Neutrophil (primary cell): ENCODE measurements at regions not wholly inside any gene's neighbourhood (a gene's known extent, or its start where the extent isn't known, plus 50 kb on each side); places are given as distances from the start of the nearest gene placed in this dataset.

Experiments
- H3K27ac ChIP-seq: fragments of 200-600 bp; sonication (generic); 2 replicates; pipeline ENCODE4 v1.5.1; 2016; ENCODE audit warnings: mild to moderate bottlenecking, moderate library complexity
- H3K27me3 ChIP-seq: fragments of 200-600 bp; sonication (generic); 2 replicates; pipeline ENCODE4 v1.6.0; 2016; ENCODE audit warnings: mild to moderate bottlenecking
- H3K36me3 ChIP-seq: fragments of 200-600 bp; sonication (generic); 2 replicates; pipeline ENCODE4 v1.5.1; 2017
- H3K4me1 ChIP-seq, 2 experiments: fragments of 200-600 bp in 1 of 2; sonication (generic) in 1 of 2; 1 replicate in 1 of 2; 2 replicates in 1 of 2; pipeline versions ENCODE4 v1.5.1 to v1.6.1; 2013 to 2016; ENCODE audit warnings: low read depth in 1 of 2, low read length in 1 of 2, mild to moderate bottlenecking in 1 of 2, moderate library complexity in 1 of 2; ENCODE audit not compliant: control insufficient read depth in 1 of 2, insufficient read depth in 1 of 2
- H3K4me3 ChIP-seq, 2 experiments: fragments of 200-600 bp in 1 of 2; sonication (generic) in 1 of 2; 1 replicate in 1 of 2; 2 replicates in 1 of 2; pipeline ENCODE4 v1.5.1; 2013 to 2016; ENCODE audit warnings: low read depth in 1 of 2, low read length in 1 of 2, mild to moderate bottlenecking in 1 of 2, moderate library complexity in 1 of 2
- H3K9me3 ChIP-seq: fragments of 200-600 bp; sonication (generic); 2 replicates; pipeline ENCODE4 v1.5.1; 2016
- TF ChIP-seq, protein P1 (sequence below): fragments of 200-600 bp; sonication (generic); IDR thresholded peaks from 2 replicates; pipeline ENCODE4 v1.5.1; 2016; ENCODE audit warnings: antibody characterized with exemption

DNA sequence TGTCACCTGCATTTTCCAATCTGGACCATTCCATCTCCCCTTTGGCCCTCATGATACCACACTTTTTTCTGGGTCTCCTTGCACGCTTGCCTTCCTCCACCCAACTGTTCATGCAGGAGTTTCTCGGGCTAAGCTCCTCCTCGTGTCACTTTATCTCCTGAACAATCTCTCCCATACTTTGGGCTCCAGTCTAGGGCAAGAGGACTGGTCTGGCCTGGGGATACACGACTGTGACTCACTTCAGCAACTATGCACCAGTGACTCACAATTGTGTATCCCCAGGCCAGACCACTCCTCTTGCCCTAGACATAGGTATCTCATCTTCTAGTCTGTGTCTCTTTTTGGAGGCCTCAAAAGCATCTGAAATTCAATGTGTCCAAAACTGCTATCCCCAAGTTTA is 149.4 kb upstream of the PTPRM start:
- no peaks in the 10 kb centered on the region for H3K36me3 ChIP-seq
- no peak overlapping the region for H3K27ac ChIP-seq
- H3K27me3 ChIP-seq, result no peaks in the 10 kb centered on the region
- no peaks in the 10 kb centered on the region for H3K9me3 ChIP-seq
- peaks cover 5 to 8% of the 10 kb centered on the region in 2 experiments for H3K4me1 ChIP-seq
- no peak overlapping the region for H3K4me3 ChIP-seq
- TF ChIP-seq, protein P1, sequence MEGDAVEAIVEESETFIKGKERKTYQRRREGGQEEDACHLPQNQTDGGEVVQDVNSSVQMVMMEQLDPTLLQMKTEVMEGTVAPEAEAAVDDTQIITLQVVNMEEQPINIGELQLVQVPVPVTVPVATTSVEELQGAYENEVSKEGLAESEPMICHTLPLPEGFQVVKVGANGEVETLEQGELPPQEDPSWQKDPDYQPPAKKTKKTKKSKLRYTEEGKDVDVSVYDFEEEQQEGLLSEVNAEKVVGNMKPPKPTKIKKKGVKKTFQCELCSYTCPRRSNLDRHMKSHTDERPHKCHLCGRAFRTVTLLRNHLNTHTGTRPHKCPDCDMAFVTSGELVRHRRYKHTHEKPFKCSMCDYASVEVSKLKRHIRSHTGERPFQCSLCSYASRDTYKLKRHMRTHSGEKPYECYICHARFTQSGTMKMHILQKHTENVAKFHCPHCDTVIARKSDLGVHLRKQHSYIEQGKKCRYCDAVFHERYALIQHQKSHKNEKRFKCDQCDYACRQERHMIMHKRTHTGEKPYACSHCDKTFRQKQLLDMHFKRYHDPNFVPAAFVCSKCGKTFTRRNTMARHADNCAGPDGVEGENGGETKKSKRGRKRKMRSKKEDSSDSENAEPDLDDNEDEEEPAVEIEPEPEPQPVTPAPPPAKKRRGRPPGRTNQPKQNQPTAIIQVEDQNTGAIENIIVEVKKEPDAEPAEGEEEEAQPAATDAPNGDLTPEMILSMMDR, result no peak

DNA sequence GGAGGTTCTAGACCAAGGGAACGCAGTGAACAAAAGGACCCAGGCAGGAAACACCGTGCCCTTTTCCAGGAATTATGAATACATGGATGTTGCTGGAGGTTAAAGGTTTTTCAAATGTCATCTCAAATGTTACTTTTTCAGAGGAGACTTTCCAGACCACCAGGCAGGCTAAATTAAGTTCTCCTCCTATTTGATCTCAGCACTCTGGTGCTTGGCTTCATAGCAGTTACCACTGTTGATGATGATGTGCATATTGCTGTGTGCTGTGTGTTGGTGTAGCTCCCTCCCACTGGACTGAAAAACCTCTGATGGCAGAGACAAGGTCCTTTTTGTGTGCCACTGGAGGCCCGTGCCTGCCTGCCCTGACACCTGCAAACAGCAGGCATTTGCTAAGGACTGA is 137.3 kb upstream of the PTPRM start:
- Histone ChIP-seq H3K27me3 (no peaks in the 10 kb centered on the region), H3K27ac (no peak overlapping the region), H3K9me3 (no peaks in the 10 kb centered on the region), H3K4me3 (no peak overlapping the region), H3K36me3 (no peaks in the 10 kb centered on the region), H3K4me1 (no peaks in the 10 kb centered on the region)
- TF ChIP-seq, protein P1, result no peak

DNA sequence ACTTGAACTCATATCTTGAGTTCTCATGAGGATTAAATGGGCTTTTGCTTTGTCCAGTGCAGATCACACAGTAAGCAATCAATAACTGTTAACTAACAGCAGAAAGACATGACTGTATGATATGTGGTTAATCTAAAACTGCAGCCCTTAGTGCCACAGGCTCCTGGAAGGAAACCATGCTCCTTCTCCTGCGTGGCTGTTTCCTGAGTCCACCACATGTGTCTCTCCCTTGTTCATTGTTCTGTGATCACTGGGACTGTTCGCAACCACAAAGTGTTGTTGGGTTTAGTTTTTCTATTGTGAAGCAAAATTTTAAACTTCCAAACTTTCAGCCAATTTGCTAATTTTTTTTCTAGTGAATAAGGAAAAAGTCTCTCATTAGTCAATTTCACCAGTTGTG is 130.9 kb upstream of the PTPRM start:
- no peak overlapping the region for H3K4me3 ChIP-seq
- no peaks in the 10 kb centered on the region for H3K27me3 ChIP-seq
- TF ChIP-seq, protein P1, result no peak
- H3K27ac ChIP-seq, result no peak overlapping the region
- H3K9me3 ChIP-seq, result no peaks in the 10 kb centered on the region
- H3K36me3 ChIP-seq, result no peaks in the 10 kb centered on the region
- H3K4me1 ChIP-seq, result no peaks in the 10 kb centered on the region

DNA sequence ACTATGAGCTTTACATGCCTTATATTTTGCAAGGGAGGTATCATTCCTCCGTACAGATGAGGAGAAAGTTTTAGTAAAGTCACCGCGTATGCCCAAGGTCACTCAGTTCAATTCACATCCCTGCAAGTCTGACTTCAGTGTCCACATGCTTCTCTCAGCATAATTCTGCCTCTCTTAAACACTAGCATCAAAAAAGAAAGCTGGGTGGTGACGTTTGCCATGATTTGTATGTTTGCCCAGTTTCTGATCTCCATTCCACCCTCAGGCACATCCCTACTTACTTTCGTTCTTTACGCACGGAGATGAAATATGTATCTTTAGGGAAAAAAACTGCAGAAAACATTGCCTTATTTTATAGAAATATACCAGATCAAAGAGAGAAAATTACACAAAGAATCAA is 129.2 kb upstream of the PTPRM start:
- H3K27ac ChIP-seq, result no peak overlapping the region
- H3K4me3 ChIP-seq, result no peak overlapping the region
- TF ChIP-seq, protein P1, result no peak

DNA sequence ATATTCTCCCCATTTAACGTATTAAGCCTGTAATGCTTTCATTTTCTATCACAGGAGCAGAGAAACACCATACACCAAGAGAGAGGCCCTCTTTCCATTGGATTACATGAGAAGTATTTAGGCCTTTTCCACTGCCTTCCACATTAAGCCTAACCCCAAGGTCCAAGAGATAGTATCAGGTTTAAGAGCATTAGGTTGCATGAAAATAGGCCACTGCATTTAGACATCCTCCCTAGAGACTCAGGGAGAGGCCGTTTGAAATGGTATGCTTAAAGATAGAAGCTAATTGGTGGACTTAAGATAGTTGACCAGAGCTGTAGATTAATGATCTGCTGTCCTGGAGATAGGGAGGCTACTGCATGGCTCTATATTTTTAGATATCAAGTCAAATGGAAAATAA is 128.5 kb upstream of the PTPRM start:
- Histone ChIP-seq H3K36me3 (no peaks in the 10 kb centered on the region), H3K27ac (no peak overlapping the region), H3K4me1 (no peaks in the 10 kb centered on the region), H3K27me3 (no peaks in the 10 kb centered on the region), H3K9me3 (no peaks in the 10 kb centered on the region), H3K4me3 (no peak overlapping the region)
- TF ChIP-seq, protein P1, result no peak

More for the DNA sequence above, 129.2 kb upstream of the PTPRM start:
- Histone ChIP-seq H3K9me3 (no peaks in the 10 kb centered on the region), H3K27me3 (no peaks in the 10 kb centered on the region), H3K4me1 (no peaks in the 10 kb centered on the region), H3K36me3 (no peaks in the 10 kb centered on the region)
